ENCODE measurements at regions not wholly inside any gene's neighbourhood (a gene's known extent, or its start where the extent isn't known, plus 50 kb on each side); places are given as distances from the start of the nearest gene placed in this dataset.

GRCh38 chr4:116529129-116529528 lies 556.2 kb downstream of the TRAM1L1 start:
- TF ChIP-seq EZH2 (optimal IDR thresholded peaks at IDR 0.05; ENCODE audit: low read depth, low read length), result no peak
- no peak for TF ChIP-seq CTCF (IDR thresholded peaks at IDR 0.05; ENCODE audit: low read length)
- TF ChIP-seq EZH2phosphoT487 (IDR thresholded peaks at IDR 0.05; ENCODE audit: low read length), result no peak

Measured in MM.1S (cell line).